LNCaP clone FGC (cell line): ENCODE measurements at regions not wholly inside any gene's neighbourhood (a gene's known extent, or its start where the extent isn't known, plus 50 kb on each side); places are given as distances from the start of the nearest gene placed in this dataset.
"Not testable (repeated sequence)": the region's sequence is repeated elsewhere in the genome, so short reads cannot be mapped to it uniquely, and the experiment has no call there.

Experiments used
- DNase-seq: peaks from one replicate; pipeline ENCODE4 v3.0.0-alpha.2; 2011; ENCODE audit warnings: low read depth
- H3K4me3 ChIP-seq: 2 replicates; pipeline ENCODE4 v1.5.1; 2011; ENCODE audit warnings: mild to moderate bottlenecking, low read depth, low read length, control low read depth
- CTCF ChIP-seq: IDR thresholded peaks from 2 replicates; pipeline ENCODE4 v1.5.1; 2012; ENCODE audit warnings: mild to moderate bottlenecking; ENCODE audit not compliant: control insufficient read depth, insufficient read depth; ENCODE audit errors: extremely low read depth

- DNase-seq = peak; percentile 71
- H3K4me3 ChIP-seq = no peak overlapping the region
- TF ChIP-seq CTCF = no peak
Observed at GRCh38 chr7:152504367-152504766, 68.6 kb upstream of the KMT2C start.

- no peak for TF ChIP-seq CTCF
- DNase-seq = no peak
- no peak overlapping the region for H3K4me3 ChIP-seq
Observed at GRCh38 chr7:152502813-152503790, 67.3 kb upstream of the KMT2C start.

DNA sequence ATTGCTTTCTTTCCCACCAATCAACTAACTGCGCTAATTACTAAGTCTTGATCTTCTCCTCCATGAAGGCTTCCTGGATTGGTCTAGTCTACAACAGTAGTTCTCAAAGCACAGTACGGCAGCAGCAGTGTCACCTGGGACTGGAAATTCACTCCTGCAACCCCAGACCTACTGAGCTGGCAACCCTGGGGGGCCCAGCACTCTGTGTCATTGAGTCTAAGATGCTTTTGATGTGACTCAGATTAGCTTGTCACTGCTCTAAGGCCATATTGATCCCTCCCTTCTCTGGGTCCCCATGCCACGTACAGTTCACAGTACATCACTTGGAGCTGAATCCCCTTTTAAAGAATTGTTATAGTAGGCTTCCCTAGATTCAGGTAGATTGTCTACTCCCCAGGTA lies 65.7 kb upstream of the KMT2C start:
- H3K4me3 ChIP-seq = no peak overlapping the region
- no peak for DNase-seq
- TF ChIP-seq CTCF = no peak

GRCh38 chr7:152499969-152500368 lies 64.2 kb upstream of the KMT2C start:
- not testable (repeated sequence) for H3K4me3 ChIP-seq

GRCh38 chr7:152495867-152496266 lies 60.1 kb upstream of the KMT2C start:
- no peak for DNase-seq
- H3K4me3 ChIP-seq = no peak overlapping the region
- TF ChIP-seq CTCF = no peak

More at GRCh38 chr7:152499969-152500368, 64.2 kb upstream of the KMT2C start:
- not testable (repeated sequence) for DNase-seq

- TF ChIP-seq CTCF = no peak
- H3K4me3 ChIP-seq = no peak overlapping the region
Observed at GRCh38 chr7:152492952-152493351, 57.1 kb upstream of the KMT2C start.

GRCh38 chr7:152489044-152489443 lies 53.2 kb upstream of the KMT2C start:
- no peak overlapping the region for H3K4me3 ChIP-seq
- no peak for TF ChIP-seq CTCF
- no peak for DNase-seq

More at GRCh38 chr7:152492952-152493351, 57.1 kb upstream of the KMT2C start:
- DNase-seq = no peak
